ENCODE measurements at regions not wholly inside any gene's neighbourhood (a gene's known extent, or its start where the extent isn't known, plus 50 kb on each side); places are given as distances from the start of the nearest gene placed in this dataset.

GRCh38 chr3:117217760-117218316 lies 508.3 kb downstream of the TUSC7 start:
- no peak for DNase-seq
- TF ChIP-seq CTCF (conservative IDR thresholded peaks at IDR 0.05) (no peak), EZH2 (IDR thresholded peaks at IDR 0.05; ENCODE audit: low read depth) (no peak)
- ChIA-PET POLR2A (ENCODE audit: unreplicated experiment) (no interaction called here), CTCF (no interaction called here)
- H3K4me1 ChIP-seq (replicated peaks; ENCODE audit: insufficient read depth) = no peaks in the 10 kb centered on the region
- peaks cover 1% of the 10 kb centered on the region; the same call in 1 of the 2 replicates for H3K9me3 ChIP-seq (ENCODE audit: insufficient read depth, low read depth)
- no peaks in the 10 kb centered on the region for H3K36me3 ChIP-seq (ENCODE audit: low read depth)
- H3K4me2 ChIP-seq = no peak overlapping the region
- H3K9me2 ChIP-seq (ENCODE audit: insufficient read depth) = no peaks in the 10 kb centered on the region
- H3F3A ChIP-seq (ENCODE audit: insufficient read depth, low read depth) = no peaks in the 10 kb centered on the region
- H3K27ac ChIP-seq = no peak overlapping the region
- no peaks in the 10 kb centered on the region for H3K79me2 ChIP-seq (ENCODE audit: low read depth)
- intact Hi-C loops (cut with micrococcal nuclease; ENCODE audit: unreplicated experiment) = no loop called here
- no peaks in the 10 kb centered on the region for H4K20me1 ChIP-seq (ENCODE audit: insufficient read depth)
- no peaks in the 10 kb centered on the region for H3K27me3 ChIP-seq (ENCODE audit: insufficient read depth, low read depth)
- H3K4me3 ChIP-seq = no peak overlapping the region
- BruUV-seq (replicated peaks) = no TSS peak
- no peak overlapping the region for H2AFZ ChIP-seq

GRCh38 chr3:117218641-117219048 lies 509.1 kb downstream of the TUSC7 start:
- no peaks in the 10 kb centered on the region for H4K20me1 ChIP-seq (ENCODE audit: insufficient read depth)
- no peaks in the 10 kb centered on the region for H3K79me2 ChIP-seq (ENCODE audit: low read depth)
- H3K27ac ChIP-seq = no peak overlapping the region
- H3F3A ChIP-seq (ENCODE audit: insufficient read depth, low read depth) = no peaks in the 10 kb centered on the region
- no TSS peak for BruUV-seq (replicated peaks)
- intact Hi-C loops (cut with micrococcal nuclease; ENCODE audit: unreplicated experiment) = no loop called here
- TF ChIP-seq EZH2 (IDR thresholded peaks at IDR 0.05; ENCODE audit: low read depth) (no peak), CTCF (conservative IDR thresholded peaks at IDR 0.05) (no peak)
- H3K4me2 ChIP-seq = no peak overlapping the region
- no peak overlapping the region for H2AFZ ChIP-seq
- ChIA-PET CTCF (no interaction called here), POLR2A (ENCODE audit: unreplicated experiment) (no interaction called here)
- H3K4me3 ChIP-seq = no peak overlapping the region
- no peaks in the 10 kb centered on the region for H3K36me3 ChIP-seq (ENCODE audit: low read depth)
- no peaks in the 10 kb centered on the region for H3K9me3 ChIP-seq (ENCODE audit: insufficient read depth, low read depth)
- no peaks in the 10 kb centered on the region for H3K9me2 ChIP-seq (ENCODE audit: insufficient read depth)
- no peaks in the 10 kb centered on the region for H3K4me1 ChIP-seq (replicated peaks; ENCODE audit: insufficient read depth)
- H3K27me3 ChIP-seq (ENCODE audit: insufficient read depth, low read depth) = no peaks in the 10 kb centered on the region
- no peak for DNase-seq

GRCh38 chr3:117219296-117219695 lies 509.7 kb downstream of the TUSC7 start:
- TF ChIP-seq EZH2 (IDR thresholded peaks at IDR 0.05; ENCODE audit: low read depth) (no peak), CTCF (conservative IDR thresholded peaks at IDR 0.05) (no peak)
- no peaks in the 10 kb centered on the region for H3K79me2 ChIP-seq (ENCODE audit: low read depth)
- no TSS peak for BruUV-seq (replicated peaks)
- no peaks in the 10 kb centered on the region for H4K20me1 ChIP-seq (ENCODE audit: insufficient read depth)
- H3K4me2 ChIP-seq = no peak overlapping the region
- no peak overlapping the region for H3K27ac ChIP-seq
- ChIA-PET POLR2A (ENCODE audit: unreplicated experiment) (no interaction called here), CTCF (no interaction called here)
- no peak overlapping the region for H2AFZ ChIP-seq
- no peaks in the 10 kb centered on the region for H3K9me3 ChIP-seq (ENCODE audit: insufficient read depth, low read depth)
- no peak for DNase-seq
- intact Hi-C loops (cut with micrococcal nuclease; ENCODE audit: unreplicated experiment) = no loop called here
- no peaks in the 10 kb centered on the region for H3K27me3 ChIP-seq (ENCODE audit: insufficient read depth, low read depth)
- no peaks in the 10 kb centered on the region for H3F3A ChIP-seq (ENCODE audit: insufficient read depth, low read depth)
- no peaks in the 10 kb centered on the region for H3K4me1 ChIP-seq (replicated peaks; ENCODE audit: insufficient read depth)
- no peaks in the 10 kb centered on the region for H3K9me2 ChIP-seq (ENCODE audit: insufficient read depth)
- no peaks in the 10 kb centered on the region for H3K36me3 ChIP-seq (ENCODE audit: low read depth)
- H3K4me3 ChIP-seq = no peak overlapping the region

Data from PC-9 (cell line).